HepG2 (cell line): ENCODE measurements at regions not wholly inside any gene's neighbourhood (a gene's known extent, or its start where the extent isn't known, plus 50 kb on each side); places are given as distances from the start of the nearest gene placed in this dataset.

Source experiments
- ATAC-seq: fragments of 200-7000 bp; cut with Tn5 transposase; 3 replicates; pipeline ENCODE4 v1.9.1; 2020; ENCODE audit warnings: mild to moderate bottlenecking, moderate library complexity
- BruUV-seq: library from RNA; stranded (reverse); fragments of 400-500 nt; replicated peaks from 2 replicates; lab custom pipeline; 2021; lab: Mats Ljungman, UMichigan
- CTCF ChIA-PET: fragments of 300-600 bp; formaldehyde crosslinking; extraction: SDS; loops from one replicate; lab custom pipeline; 2021; ENCODE audit warnings: low total read pairs, inconsistent platforms, low intra/inter-chr PET ratio; lab: Yijun Ruan, JAX
- POLR2A ChIA-PET: fragments of 350-600 bp; sonication (Branson Sonifier 250); formaldehyde crosslinking; loops from one replicate; lab custom pipeline; 2020; ENCODE audit warnings: antibody characterized with exemption, inconsistent platforms; lab: Yijun Ruan, JAX
- DNase-seq: peaks from one replicate; pipeline ENCODE4 v3.0.0-alpha.2; 2015; ENCODE audit warnings: low spot score
- FAIRE-seq: peaks from 3 replicates; lab custom pipeline; 2011; peaks lifted over from hg19 to GRCh38; lab: Jason Lieb, UNC
- H2AFZ ChIP-seq: one replicate; pipeline ENCODE4 v1.6.1; 2011; ENCODE audit warnings: low read length, inconsistent platforms
- H3K27ac ChIP-seq: fragments of 300-600 bp; 3 replicates; pipeline ENCODE4 v1.8.0; 2011; ENCODE audit warnings: mixed run types, mild to moderate bottlenecking, mixed read lengths, low read length, inconsistent platforms; ENCODE audit not compliant: insufficient read depth; ENCODE audit errors: extremely low read length
- H3K27me3 ChIP-seq, 2 experiments: fragments of 200-600 bp in 1 of 2; 2 replicates in 1 of 2; 3 replicates in 1 of 2; pipeline versions ENCODE4 v1.6.0 to v1.8.0; 2011; ENCODE audit warnings: low read length in 2 of 2, mild to moderate bottlenecking in 2 of 2, moderate library complexity in 2 of 2, inconsistent platforms in 1 of 2; ENCODE audit not compliant: insufficient read depth in 2 of 2, control insufficient read depth in 1 of 2
- H3K36me3 ChIP-seq, 2 experiments: fragments of 200-600 bp in 1 of 2; replicated peaks in 1 of 2; 2 replicates in 1 of 2; 3 replicates in 1 of 2; pipeline versions ENCODE4 v1.5.1 to v1.8.0; 2011; ENCODE audit warnings: low read length in 2 of 2, inconsistent platforms in 1 of 2; ENCODE audit not compliant: insufficient read depth in 2 of 2, control insufficient read depth in 1 of 2
- H3K4me1 ChIP-seq: 2 replicates; pipeline ENCODE4 v1.5.1; 2012; ENCODE audit warnings: low read length, inconsistent platforms; ENCODE audit not compliant: insufficient read depth
- H3K4me2 ChIP-seq: 2 replicates; pipeline ENCODE4 v1.6.0; 2011; ENCODE audit warnings: low read depth, low read length, inconsistent platforms
- H3K4me3 ChIP-seq, 3 experiments: fragments of 200-600 bp in 1 of 3; sonication (generic), shearing (Covaris generic) in 1 of 3; replicated peaks in 1 of 3; 2 replicates each; pipeline ENCODE4 v1.5.1; 2011 to 2016; ENCODE audit warnings: low read length in 3 of 3, inconsistent platforms in 2 of 3, low read depth in 2 of 3, mild to moderate bottlenecking in 2 of 3, control low read depth in 1 of 3, mixed read lengths in 1 of 3; ENCODE audit not compliant: insufficient read depth in 1 of 3
- H3K79me2 ChIP-seq: one replicate; pipeline ENCODE4 v1.6.1; 2011; ENCODE audit warnings: low read length, inconsistent platforms; ENCODE audit not compliant: insufficient read depth
- H3K9ac ChIP-seq: 2 replicates; pipeline ENCODE4 v1.6.0; 2011; ENCODE audit warnings: mild to moderate bottlenecking, low read depth, low read length, inconsistent platforms; ENCODE audit not compliant: insufficient read depth
- H3K9me3 ChIP-seq: 2 replicates; pipeline ENCODE4 v1.5.1; 2012; ENCODE audit warnings: mild to moderate bottlenecking, low read length
- H4K20me1 ChIP-seq: 2 replicates; pipeline ENCODE4 v1.6.0; 2011; ENCODE audit warnings: inconsistent platforms, mild to moderate bottlenecking, low read length, moderate library complexity; ENCODE audit not compliant: insufficient read depth
- HNF4A ChIP-seq: sonication (generic); formaldehyde crosslinking; IDR thresholded peaks from 2 replicates; pipeline ENCODE4 v1.4.0; 2020; ENCODE audit warnings: missing genetic modification reagents
- HOXA3 ChIP-seq: sonication (generic); formaldehyde crosslinking; IDR thresholded peaks from 2 replicates; pipeline ENCODE4 v1.5.0; 2020; ENCODE audit warnings: missing genetic modification reagents
- ISX ChIP-seq: sonication (generic); formaldehyde crosslinking; conservative IDR thresholded peaks from 2 replicates; pipeline ENCODE4 v1.5.0; 2020; ENCODE audit warnings: missing genetic modification reagents
- MLLT10 ChIP-seq: sonication (generic); formaldehyde crosslinking; IDR thresholded peaks from 2 replicates; pipeline ENCODE4 v1.4.0; 2020; ENCODE audit warnings: missing genetic modification reagents
- PLRG1 ChIP-seq: fragments of 450-650 bp; conservative IDR thresholded peaks from 2 replicates; pipeline ENCODE4 v1.6.1; 2016
- RFX3 ChIP-seq: IDR thresholded peaks from 2 replicates; pipeline ENCODE4 v1.6.1; 2016; ENCODE audit warnings: missing biosample characterization, missing genetic modification reagents
- RFX5 ChIP-seq: IDR thresholded peaks from 2 replicates; pipeline ENCODE4 v1.6.1; 2011; ENCODE audit warnings: low read depth, low read length, improper control_type of control experiment
- SP4 ChIP-seq: sonication (generic); formaldehyde crosslinking; IDR thresholded peaks from 2 replicates; pipeline ENCODE4 v1.8.1; 2023; ENCODE audit warnings: mild to moderate bottlenecking, missing genetic modification reagents
- ZBTB42 ChIP-seq: sonication (generic); formaldehyde crosslinking; IDR thresholded peaks from 2 replicates; pipeline ENCODE4 v1.5.0; 2020; ENCODE audit warnings: mild to moderate bottlenecking, missing genetic modification reagents
- ZMAT3 ChIP-seq: sonication (generic); formaldehyde crosslinking; conservative IDR thresholded peaks from 2 replicates; pipeline ENCODE4 v1.7.0; 2021; ENCODE audit warnings: missing genetic modification reagents
- ZNF225 ChIP-seq: sonication (generic); formaldehyde crosslinking; IDR thresholded peaks from 2 replicates; pipeline ENCODE4 v1.4.0; 2020; ENCODE audit warnings: mild to moderate bottlenecking, missing genetic modification reagents
- ZNF234 ChIP-seq: sonication (generic); formaldehyde crosslinking; conservative IDR thresholded peaks from 2 replicates; pipeline ENCODE4 v1.5.1; 2020; ENCODE audit warnings: mild to moderate bottlenecking, missing genetic modification reagents
- ZNF430 ChIP-seq: sonication (generic); formaldehyde crosslinking; IDR thresholded peaks from 2 replicates; pipeline ENCODE4 v1.9.0; 2021; ENCODE audit warnings: mild to moderate bottlenecking, missing genetic modification reagents
- ZNF552 ChIP-seq: sonication (generic); formaldehyde crosslinking; IDR thresholded peaks from 2 replicates; pipeline ENCODE4 v1.9.0; 2022; ENCODE audit warnings: missing genetic modification reagents, mild to moderate bottlenecking, borderline replicate concordance
- WGBS: methylation state at CpG from one replicate; pipeline ENCODE4 v1.1.6; 2017; ENCODE audit warnings: low lambda C conversion rate; 5-methylcytosine and 5-hydroxymethylcytosine counted together
- in situ Hi-C: cut with HindIII; loops from 2 replicates; pipeline ENCODE4 v1.10.0; 2017; ENCODE audit warnings: low pct_unique_long_range_greater_than_20kb; ENCODE audit not compliant: extremely low pct_ligation_motif_present
- intact Hi-C: fragments of 100-400 bp; cut with micrococcal nuclease; formaldehyde crosslinking; loops from one replicate; pipeline ENCODE4 v1.10.0; 2022; ENCODE audit not compliant: unreplicated experiment
- TF ChIP-seq, protein P1 (sequence below): sonication (generic); formaldehyde crosslinking; IDR thresholded peaks from 2 replicates; pipeline ENCODE4 v1.8.0; 2022; ENCODE audit warnings: mild to moderate bottlenecking, missing genetic modification reagents, borderline replicate concordance
- TF ChIP-seq, protein P2 (sequence below): sonication (generic); formaldehyde crosslinking; IDR thresholded peaks from 2 replicates; pipeline ENCODE4 v1.4.0; 2020; ENCODE audit warnings: missing genetic modification reagents

DNA sequence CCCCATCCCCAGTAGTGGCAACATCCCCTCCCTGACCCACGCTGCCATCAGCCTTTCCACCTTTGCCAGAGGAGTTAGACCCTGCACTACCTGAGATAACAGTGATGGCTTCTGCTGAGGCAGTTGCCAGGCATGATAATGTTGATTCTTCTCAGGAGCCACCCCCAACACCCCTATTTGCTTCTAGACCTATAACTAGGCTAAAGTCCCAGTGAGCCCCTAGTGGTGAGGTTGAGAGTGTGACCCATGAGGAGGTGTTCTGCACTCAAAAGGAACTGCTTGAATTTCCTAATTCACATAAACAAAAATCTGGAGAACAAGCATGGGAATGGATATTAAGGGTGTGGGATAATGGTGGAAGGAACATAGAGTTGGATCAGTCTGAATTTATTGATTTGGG, 159.6 kb upstream of the COL11A1 start:
- no peak overlapping the region for H3K4me3 ChIP-seq
- in situ Hi-C loops (no loop called here), intact Hi-C loops (no loop called here)
- no peak for DNase-seq
- TF ChIP-seq, protein P1, sequence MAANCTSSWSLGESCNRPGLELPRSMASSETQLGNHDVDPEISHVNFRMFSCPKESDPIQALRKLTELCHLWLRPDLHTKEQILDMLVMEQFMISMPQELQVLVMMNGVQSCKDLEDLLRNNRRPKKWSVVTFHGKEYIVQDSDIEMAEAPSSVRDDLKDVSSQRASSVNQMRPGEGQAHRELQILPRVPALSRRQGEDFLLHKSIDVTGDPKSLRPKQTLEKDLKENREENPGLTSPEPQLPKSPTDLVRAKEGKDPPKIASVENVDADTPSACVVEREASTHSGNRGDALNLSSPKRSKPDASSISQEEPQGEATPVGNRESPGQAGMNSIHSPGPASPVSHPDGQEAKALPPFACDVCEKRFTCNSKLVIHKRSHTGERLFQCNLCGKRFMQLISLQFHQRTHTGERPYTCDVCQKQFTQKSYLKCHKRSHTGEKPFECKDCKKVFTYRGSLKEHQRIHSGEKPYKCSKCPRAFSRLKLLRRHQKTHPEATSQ = no peak
- TF ChIP-seq RFX3 (CRISPR knock-in tag) = no peak
- no peak for TF ChIP-seq ZBTB42 (CRISPR knock-in tag)
- no peak for TF ChIP-seq SP4
- no peak for TF ChIP-seq HOXA3 (CRISPR knock-in tag)
- no peak for TF ChIP-seq MLLT10 (CRISPR knock-in tag)
- no peak for TF ChIP-seq ZNF234 (CRISPR knock-in tag)
- TF ChIP-seq HNF4A (CRISPR knock-in tag) = no peak
- no peak for TF ChIP-seq RFX5
- TF ChIP-seq ZNF225 (CRISPR knock-in tag) = no peak
- no peak for TF ChIP-seq ZMAT3 (CRISPR knock-in tag)
- TF ChIP-seq PLRG1 = no peak
- TF ChIP-seq, protein P2, sequence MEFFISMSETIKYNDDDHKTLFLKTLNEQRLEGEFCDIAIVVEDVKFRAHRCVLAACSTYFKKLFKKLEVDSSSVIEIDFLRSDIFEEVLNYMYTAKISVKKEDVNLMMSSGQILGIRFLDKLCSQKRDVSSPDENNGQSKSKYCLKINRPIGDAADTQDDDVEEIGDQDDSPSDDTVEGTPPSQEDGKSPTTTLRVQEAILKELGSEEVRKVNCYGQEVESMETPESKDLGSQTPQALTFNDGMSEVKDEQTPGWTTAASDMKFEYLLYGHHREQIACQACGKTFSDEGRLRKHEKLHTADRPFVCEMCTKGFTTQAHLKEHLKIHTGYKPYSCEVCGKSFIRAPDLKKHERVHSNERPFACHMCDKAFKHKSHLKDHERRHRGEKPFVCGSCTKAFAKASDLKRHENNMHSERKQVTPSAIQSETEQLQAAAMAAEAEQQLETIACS (CRISPR knock-in tag) = no peak
- TF ChIP-seq ISX (CRISPR knock-in tag) = no peak
- TF ChIP-seq ZNF430 (CRISPR knock-in tag) = no peak
- no peak for TF ChIP-seq ZNF552 (CRISPR knock-in tag)
- TF ChIP-seq, all 625 proteins: peak for 0
- WGBS = 0% methylated on average over 1 of the region's 1 CpG
- ATAC-seq = no peak
- H3K27me3 ChIP-seq = no peaks in the 10 kb centered on the region
- no TSS peak for BruUV-seq
- no peaks in the 10 kb centered on the region for H4K20me1 ChIP-seq
- no peaks in the 10 kb centered on the region for H3K36me3 ChIP-seq
- H3K4me1 ChIP-seq = no peaks in the 10 kb centered on the region
- no peak overlapping the region for H2AFZ ChIP-seq
- ChIA-PET POLR2A (no interaction called here), CTCF (no interaction called here)
- no peaks in the 10 kb centered on the region for H3K79me2 ChIP-seq
- H3K9ac ChIP-seq = no peak overlapping the region
- peaks cover 11% of the 10 kb centered on the region; the same call in 1 of the 2 replicates for H3K9me3 ChIP-seq
- H3K27ac ChIP-seq = no peak overlapping the region
- no peak overlapping the region for H3K4me2 ChIP-seq
- no peak for FAIRE-seq
